Mammary epithelial cell (primary cell): ENCODE measurements at regions not wholly inside any gene's neighbourhood (a gene's known extent, or its start where the extent isn't known, plus 50 kb on each side); places are given as distances from the start of the nearest gene placed in this dataset.

Experiments used
- CTCF ChIP-seq, 2 donors: IDR thresholded peaks in 1 of 2; conservative IDR thresholded peaks in 1 of 2; 2 replicates each; pipeline ENCODE4 v1.5.1; 2011 to 2012; ENCODE audit warnings: inconsistent platforms in 2 of 2, low read length in 2 of 2, mild to moderate bottlenecking in 2 of 2, control low read depth in 1 of 2, low read depth in 1 of 2; ENCODE audit not compliant: insufficient read depth in 1 of 2; ENCODE audit errors: extremely low read depth in 1 of 2
- EZH2 ChIP-seq: IDR thresholded peaks from 2 replicates; pipeline ENCODE4 v1.6.1; 2012; ENCODE audit warnings: low read length, inconsistent platforms, borderline replicate concordance

GRCh38 chr9:12350775-12351174 is 342.4 kb upstream of the TYRP1 start:
- TF ChIP-seq EZH2 (no peak), CTCF (conservative IDR thresholded peaks at IDR 0.05 in 1 of 2, IDR thresholded peaks at IDR 0.05 in 1 of 2; ENCODE audit: extremely low read depth in 1 of 2, insufficient read depth in 1 of 2, low read depth in 1 of 2, low read length in 2 of 2) (no peak)
